Spleen (tissue), 11 donors: ENCODE measurements at regions not wholly inside any gene's neighbourhood (a gene's known extent, or its start where the extent isn't known, plus 50 kb on each side); places are given as distances from the start of the nearest gene placed in this dataset.

ENCODE experiments used
- DNase-seq: peaks from one replicate; pipeline ENCODE4 v3.0.0-alpha.2; 2020
- H3K27ac ChIP-seq, 8 donors: fragments of 200-600 bp; sonication (generic) in 7 of 8; 1 replicate in 4 of 8; 2 replicates in 4 of 8; pipeline versions ENCODE4 v1.5.0 to v1.8.0; 2016 to 2021; ENCODE audit warnings: inconsistent platforms in 4 of 8, mild to moderate bottlenecking in 4 of 8, moderate library complexity in 1 of 8
- H3K27me3 ChIP-seq, 7 donors: fragments of 200-600 bp; sonication (generic) in 6 of 7; replicated peaks in 1 of 7; 1 replicate in 4 of 7; 2 replicates in 3 of 7; pipeline versions ENCODE4 v1.5.0 to v1.8.0; 2016 to 2021; ENCODE audit warnings: inconsistent platforms in 3 of 7, mild to moderate bottlenecking in 1 of 7
- H3K36me3 ChIP-seq, 6 donors: fragments of 200-600 bp; sonication (generic) in 5 of 6; 1 replicate in 4 of 6; 2 replicates in 2 of 6; pipeline versions ENCODE4 v1.5.0 to v1.8.0; 2016 to 2021; ENCODE audit warnings: inconsistent platforms in 2 of 6
- H3K4me1 ChIP-seq, 6 donors: fragments of 200-600 bp; sonication (generic) in 5 of 6; 1 replicate in 3 of 6; 2 replicates in 3 of 6; pipeline versions ENCODE4 v1.5.0 to v1.8.0; 2016 to 2021; ENCODE audit warnings: inconsistent platforms in 3 of 6
- H3K4me3 ChIP-seq, 8 donors: fragments of 200-600 bp; sonication (generic) in 7 of 8; 1 replicate in 4 of 8; 2 replicates in 4 of 8; pipeline versions ENCODE4 v1.5.0 to v1.8.0; 2016 to 2021; ENCODE audit warnings: inconsistent platforms in 4 of 8, mild to moderate bottlenecking in 4 of 8, moderate library complexity in 2 of 8
- H3K9me3 ChIP-seq, 8 donors: fragments of 200-600 bp; sonication (generic) in 7 of 8; 1 replicate in 4 of 8; 2 replicates in 4 of 8; pipeline versions ENCODE4 v1.5.0 to v1.8.0; 2016 to 2021; ENCODE audit warnings: inconsistent platforms in 4 of 8
- CTCF ChIP-seq, 11 experiments: fragments of 200-600 bp in 7 of 11; fragments of 450-650 bp in 4 of 11; sonication (generic) in 4 of 11; IDR thresholded peaks in 8 of 11; conservative IDR thresholded peaks in 3 of 11; 1 replicate in 7 of 11; 2 replicates in 4 of 11; pipeline versions ENCODE4 v1.4.0 to v1.8.0; 2016 to 2021; ENCODE audit warnings: antibody characterized with exemption in 11 of 11, inconsistent platforms in 4 of 11, mild to moderate bottlenecking in 1 of 11
- POLR2A ChIP-seq, 3 donors: fragments of 450-650 bp; IDR thresholded peaks; one replicate each; pipeline ENCODE4 v1.5.1; 2017; ENCODE audit warnings: antibody characterized with exemption in 3 of 3, mild to moderate bottlenecking in 1 of 3
- POLR2AphosphoS5 ChIP-seq, 3 donors: sonication (generic); formaldehyde crosslinking; IDR thresholded peaks; one replicate each; pipeline ENCODE4 v1.5.1; 2017; ENCODE audit warnings: antibody characterized with exemption in 3 of 3
- WGBS, 5 donors: extraction: QIAGEN DNeasy Blood & Tissue Kit in 3 of 5; methylation state at CpG; one replicate each; pipeline versions ENCODE4 v1.1.5 to v1.1.7; 2013 to 2018; 5-methylcytosine and 5-hydroxymethylcytosine counted together
- intact Hi-C: fragments of 100-400 bp; cut with DNase I; formaldehyde crosslinking; loops from one replicate; pipeline ENCODE4 v1.15.0; 2023; ENCODE audit warnings: low total_unique reads
- donor health status: healthy with polysubstance abuse.
- donor health status: DM: no; HTN: no; CAD: no; lungs with moderate emphysema.
- donor health status: DM: no; HTN: no; CAD: no.
- donor health status: Bipolar disorder and iron deficiency.
- donor health status: healthy.
- donor health status: DM: no; HTN: no; CAD: no.
- donor health status: DM: yes; HTN: yes; CAD: no.

GRCh38 chr5:105453216-105453807 is 1890.7 kb upstream of the NUDT12 start:
- TF ChIP-seq CTCF (IDR thresholded peaks at IDR 0.05 in 8 of 11, conservative IDR thresholded peaks at IDR 0.05 in 3 of 11) (no peak), POLR2AphosphoS5 (IDR thresholded peaks at IDR 0.05) (no peak), POLR2A (IDR thresholded peaks at IDR 0.05) (no peak)
- DNase-seq: no peak
- Histone ChIP-seq H3K27ac (no peak overlapping the region), H3K4me1 (no peaks in the 10 kb centered on the region), H3K9me3 (peaks cover 0 to 31% (median 12%) of the 10 kb centered on the region in 8 donors), H3K36me3 (no peaks in the 10 kb centered on the region), H3K27me3 (no peaks in the 10 kb centered on the region), H3K4me3 (peak overlapping the region in 1 of 8 donors; percentile 7)
- intact Hi-C loops: no loop called here
- 66 to 81% (median 71%) methylated on average over 3 of the region's 3 CpGs for WGBS, 5 donors

GRCh38 chr5:105448271-105448670 is 1885.7 kb upstream of the NUDT12 start:
- no peaks in the 10 kb centered on the region for H3K27me3 ChIP-seq
- H3K4me1 ChIP-seq: no peaks in the 10 kb centered on the region
- 64 to 75% (median 73%) methylated on average over 3 of the region's 3 CpGs for WGBS, 5 donors
- H3K4me3 ChIP-seq: no peak overlapping the region
- TF ChIP-seq POLR2AphosphoS5 (IDR thresholded peaks at IDR 0.05) (no peak), POLR2A (IDR thresholded peaks at IDR 0.05) (no peak), CTCF (IDR thresholded peaks at IDR 0.05 in 8 of 11, conservative IDR thresholded peaks at IDR 0.05 in 3 of 11) (no peak)
- no peaks in the 10 kb centered on the region for H3K36me3 ChIP-seq
- intact Hi-C loops: no loop called here
- DNase-seq: no peak
- H3K27ac ChIP-seq: no peak overlapping the region
- peaks cover 0 to 40% (median 20%) of the 10 kb centered on the region in 8 donors for H3K9me3 ChIP-seq

GRCh38 chr5:105430516-105430915 is 1867.9 kb upstream of the NUDT12 start:
- H3K27ac ChIP-seq: no peak overlapping the region
- intact Hi-C loops: no loop called here
- H3K36me3 ChIP-seq: no peaks in the 10 kb centered on the region
- no peak for TF ChIP-seq POLR2AphosphoS5 (IDR thresholded peaks at IDR 0.05)
- no peak for TF ChIP-seq POLR2A (IDR thresholded peaks at IDR 0.05)
- no peak for TF ChIP-seq CTCF (IDR thresholded peaks at IDR 0.05 in 8 of 11, conservative IDR thresholded peaks at IDR 0.05 in 3 of 11)
- H3K4me3 ChIP-seq: no peak overlapping the region
- no peaks in the 10 kb centered on the region for H3K27me3 ChIP-seq
- 49 to 56% (median 53%) methylated on average over 2 of the region's 2 CpGs for WGBS, 5 donors
- DNase-seq: no peak
- peaks cover 0 to 7% (median 0%) of the 10 kb centered on the region in 8 donors for H3K9me3 ChIP-seq
- H3K4me1 ChIP-seq: no peaks in the 10 kb centered on the region

GRCh38 chr5:105428451-105429380 is 1866.1 kb upstream of the NUDT12 start:
- Histone ChIP-seq H3K36me3 (no peaks in the 10 kb centered on the region), H3K9me3 (peaks cover 0 to 5% (median 0%) of the 10 kb centered on the region in 8 donors), H3K4me3 (no peak overlapping the region), H3K27me3 (no peaks in the 10 kb centered on the region), H3K27ac (no peak overlapping the region), H3K4me1 (no peaks in the 10 kb centered on the region)
- no peak for TF ChIP-seq CTCF (IDR thresholded peaks at IDR 0.05 in 8 of 11, conservative IDR thresholded peaks at IDR 0.05 in 3 of 11)
- no peak for TF ChIP-seq POLR2AphosphoS5 (IDR thresholded peaks at IDR 0.05)
- TF ChIP-seq POLR2A (IDR thresholded peaks at IDR 0.05): no peak
- no peak for DNase-seq
- intact Hi-C loops: no loop called here
- 65 to 74% (median 71%) methylated on average over 2 of the region's 2 CpGs for WGBS, 5 donors
